ENCODE measurements at regions not wholly inside any gene's neighbourhood (a gene's known extent, or its start where the extent isn't known, plus 50 kb on each side); places are given as distances from the start of the nearest gene placed in this dataset.

DNA sequence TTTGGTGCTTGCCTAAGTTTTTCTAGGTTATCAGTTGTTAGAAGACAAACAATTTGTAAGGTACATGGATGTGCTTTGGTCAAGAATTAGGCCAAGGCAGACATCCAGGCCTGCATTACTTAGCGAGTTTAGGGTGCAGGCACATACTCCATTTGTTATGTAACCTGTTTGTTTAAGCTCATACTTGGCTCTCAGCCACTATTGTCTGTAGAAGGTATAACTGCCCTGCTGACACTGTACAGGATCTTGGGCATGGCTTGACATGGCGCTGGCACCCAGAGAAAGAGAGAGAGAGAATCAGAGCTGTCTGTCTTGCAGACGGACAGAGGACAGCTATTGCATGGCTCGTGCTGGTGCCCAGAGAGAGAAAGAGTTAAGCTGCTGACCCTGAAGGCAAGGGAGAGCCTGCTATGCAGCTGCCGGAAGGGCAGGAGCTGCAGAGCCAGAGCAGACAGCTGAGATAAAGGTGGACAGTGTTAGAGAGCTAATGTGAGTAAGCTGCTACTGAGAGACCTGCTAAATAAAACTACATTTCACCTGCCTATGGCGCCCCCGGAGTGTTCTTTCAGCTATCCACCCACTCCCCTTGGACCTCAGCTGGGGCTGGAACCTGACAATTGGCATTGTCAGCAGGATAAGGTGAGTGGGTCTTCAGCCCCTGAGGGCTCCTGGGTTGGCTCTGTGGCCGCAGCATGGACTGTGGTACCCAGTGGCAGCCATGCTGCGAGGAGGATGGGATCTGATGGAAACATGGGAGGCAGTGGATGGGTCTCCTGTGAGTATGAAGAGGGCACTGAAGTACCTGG lies 120.9 kb upstream of the TMEM106B start:
- Histone ChIP-seq H3K9ac (no peak overlapping the region), H3K4me2 (no peak overlapping the region), H3K4me3 (IDR thresholded peaks at IDR 0.05; ENCODE audit: insufficient read depth, low read depth, low read length) (no peak overlapping the region), H3K27ac (no peak overlapping the region), H3K79me2 (ENCODE audit: insufficient read depth, low read depth) (no peaks in the 10 kb centered on the region), H3K4me1 (ENCODE audit: low read depth, poor library complexity, severe bottlenecking) (no peaks in the 10 kb centered on the region), H4K20me1 (ENCODE audit: insufficient read depth) (no peaks in the 10 kb centered on the region), H3K27me3 (ENCODE audit: insufficient read depth, low read depth) (no peaks in the 10 kb centered on the region), H3K36me3 (ENCODE audit: insufficient read depth) (no peaks in the 10 kb centered on the region), H2AFZ (ENCODE audit: low read depth) (no peak overlapping the region)
- TF ChIP-seq, protein P1, sequence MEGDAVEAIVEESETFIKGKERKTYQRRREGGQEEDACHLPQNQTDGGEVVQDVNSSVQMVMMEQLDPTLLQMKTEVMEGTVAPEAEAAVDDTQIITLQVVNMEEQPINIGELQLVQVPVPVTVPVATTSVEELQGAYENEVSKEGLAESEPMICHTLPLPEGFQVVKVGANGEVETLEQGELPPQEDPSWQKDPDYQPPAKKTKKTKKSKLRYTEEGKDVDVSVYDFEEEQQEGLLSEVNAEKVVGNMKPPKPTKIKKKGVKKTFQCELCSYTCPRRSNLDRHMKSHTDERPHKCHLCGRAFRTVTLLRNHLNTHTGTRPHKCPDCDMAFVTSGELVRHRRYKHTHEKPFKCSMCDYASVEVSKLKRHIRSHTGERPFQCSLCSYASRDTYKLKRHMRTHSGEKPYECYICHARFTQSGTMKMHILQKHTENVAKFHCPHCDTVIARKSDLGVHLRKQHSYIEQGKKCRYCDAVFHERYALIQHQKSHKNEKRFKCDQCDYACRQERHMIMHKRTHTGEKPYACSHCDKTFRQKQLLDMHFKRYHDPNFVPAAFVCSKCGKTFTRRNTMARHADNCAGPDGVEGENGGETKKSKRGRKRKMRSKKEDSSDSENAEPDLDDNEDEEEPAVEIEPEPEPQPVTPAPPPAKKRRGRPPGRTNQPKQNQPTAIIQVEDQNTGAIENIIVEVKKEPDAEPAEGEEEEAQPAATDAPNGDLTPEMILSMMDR (conservative IDR thresholded peaks at IDR 0.05; ENCODE audit: low read depth, low read length): no peak

DNA sequence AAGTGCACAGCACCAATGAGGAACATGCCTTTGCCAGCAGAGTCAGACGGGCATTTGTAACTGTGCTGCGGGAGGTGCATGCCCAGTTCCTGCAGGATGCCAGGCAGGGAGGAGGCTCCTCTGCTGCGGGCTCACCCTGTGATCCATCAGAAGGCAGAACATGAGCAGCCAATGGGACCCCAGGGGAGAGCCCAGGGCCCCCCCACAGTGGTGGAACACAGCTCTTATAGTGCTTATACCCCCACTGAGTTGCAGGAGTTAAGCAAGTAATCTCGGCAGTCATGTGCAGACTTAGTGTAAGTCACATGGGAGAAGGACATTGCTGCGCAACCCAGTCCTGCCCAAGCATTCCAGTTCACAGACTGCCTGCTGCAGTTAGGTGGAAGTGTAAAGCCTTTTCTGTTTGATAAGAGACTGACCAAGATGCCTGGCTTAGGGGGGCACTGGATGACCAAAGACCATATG lies 120.3 kb upstream of the TMEM106B start:
- Histone ChIP-seq H3K79me2 (ENCODE audit: insufficient read depth, low read depth) (no peaks in the 10 kb centered on the region), H3K4me3 (IDR thresholded peaks at IDR 0.05; ENCODE audit: insufficient read depth, low read depth, low read length) (no peak overlapping the region), H4K20me1 (ENCODE audit: insufficient read depth) (no peaks in the 10 kb centered on the region), H2AFZ (ENCODE audit: low read depth) (no peak overlapping the region), H3K4me1 (ENCODE audit: low read depth, poor library complexity, severe bottlenecking) (no peaks in the 10 kb centered on the region), H3K9ac (no peak overlapping the region), H3K36me3 (ENCODE audit: insufficient read depth) (no peaks in the 10 kb centered on the region), H3K27ac (no peak overlapping the region), H3K27me3 (ENCODE audit: insufficient read depth, low read depth) (no peaks in the 10 kb centered on the region), H3K4me2 (no peak overlapping the region)
- TF ChIP-seq, protein P1 (conservative IDR thresholded peaks at IDR 0.05; ENCODE audit: low read depth, low read length): no peak

DNA sequence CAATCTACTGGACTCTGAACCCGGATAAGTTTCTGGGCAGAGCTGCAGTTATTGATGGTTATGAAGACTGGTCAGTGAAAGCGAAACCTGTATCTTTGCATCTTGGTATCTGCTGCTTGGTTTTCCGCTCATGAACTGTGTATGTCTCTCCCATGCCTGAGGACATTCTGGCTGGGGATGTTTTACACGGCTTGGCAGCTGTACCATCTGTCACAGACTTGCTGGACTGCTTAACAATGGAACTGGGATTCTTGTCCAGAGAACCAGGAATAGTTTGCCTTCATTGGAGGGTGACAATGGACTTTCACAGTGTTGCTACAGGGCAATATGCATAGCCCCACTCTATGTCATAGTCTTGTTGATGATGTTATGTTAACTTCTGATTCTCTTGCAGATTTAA lies 119.9 kb upstream of the TMEM106B start:
- H3K9ac ChIP-seq: no peak overlapping the region
- H2AFZ ChIP-seq (ENCODE audit: low read depth): no peak overlapping the region
- no peak overlapping the region for H3K4me3 ChIP-seq (IDR thresholded peaks at IDR 0.05; ENCODE audit: insufficient read depth, low read depth, low read length)
- no peaks in the 10 kb centered on the region for H3K27me3 ChIP-seq (ENCODE audit: insufficient read depth, low read depth)
- no peak overlapping the region for H3K27ac ChIP-seq
- no peaks in the 10 kb centered on the region for H3K4me1 ChIP-seq (ENCODE audit: low read depth, poor library complexity, severe bottlenecking)
- no peaks in the 10 kb centered on the region for H3K79me2 ChIP-seq (ENCODE audit: insufficient read depth, low read depth)
- no peak overlapping the region for H3K4me2 ChIP-seq
- TF ChIP-seq, protein P1 (conservative IDR thresholded peaks at IDR 0.05; ENCODE audit: low read depth, low read length): no peak
- no peaks in the 10 kb centered on the region for H4K20me1 ChIP-seq (ENCODE audit: insufficient read depth)
- no peaks in the 10 kb centered on the region for H3K36me3 ChIP-seq (ENCODE audit: insufficient read depth)

DNA sequence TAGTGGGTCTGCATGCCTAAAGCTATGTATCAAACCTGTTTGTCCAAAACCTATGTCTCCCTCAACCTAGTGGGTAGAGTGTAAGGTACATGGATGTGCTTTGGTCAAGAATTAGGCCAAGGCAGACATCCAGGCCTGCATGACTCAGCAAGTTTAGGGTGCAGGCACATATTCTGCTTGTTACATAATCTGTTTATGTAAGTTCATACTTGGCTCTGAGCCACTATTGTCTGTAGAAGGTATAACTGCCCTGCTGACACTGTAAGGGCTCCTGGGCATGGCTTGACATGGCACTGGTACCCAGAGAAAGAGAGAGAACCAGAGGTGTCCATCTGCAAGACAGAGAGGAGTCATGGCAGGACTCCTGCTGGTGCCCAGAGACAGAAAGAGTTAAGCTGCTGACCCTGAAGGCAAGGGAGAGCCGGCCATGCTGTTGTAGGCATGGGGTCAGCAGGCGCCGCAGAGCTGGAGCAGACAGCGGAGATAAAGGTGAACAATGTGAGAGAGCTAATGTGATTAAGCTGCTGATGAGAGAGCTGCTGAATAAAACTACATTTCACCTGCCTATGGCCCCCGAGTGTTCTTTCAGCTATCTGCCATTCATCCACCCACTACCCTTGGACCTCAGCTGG lies 118.5 kb upstream of the TMEM106B start:
- Histone ChIP-seq H2AFZ (ENCODE audit: low read depth) (no peak overlapping the region), H3K79me2 (ENCODE audit: insufficient read depth, low read depth) (no peaks in the 10 kb centered on the region), H3K4me2 (no peak overlapping the region), H3K9ac (no peak overlapping the region), H3K4me1 (ENCODE audit: low read depth, poor library complexity, severe bottlenecking) (no peaks in the 10 kb centered on the region), H3K27me3 (ENCODE audit: insufficient read depth, low read depth) (no peaks in the 10 kb centered on the region), H4K20me1 (ENCODE audit: insufficient read depth) (no peaks in the 10 kb centered on the region), H3K27ac (no peak overlapping the region), H3K36me3 (ENCODE audit: insufficient read depth) (no peaks in the 10 kb centered on the region), H3K4me3 (IDR thresholded peaks at IDR 0.05; ENCODE audit: insufficient read depth, low read depth, low read length) (no peak overlapping the region)
- TF ChIP-seq, protein P1 (conservative IDR thresholded peaks at IDR 0.05; ENCODE audit: low read depth, low read length): no peak

All from KMS-11 (cell line).